CD4-positive, alpha-beta T cell (primary cell): ENCODE measurements at regions not wholly inside any gene's neighbourhood (a gene's known extent, or its start where the extent isn't known, plus 50 kb on each side); places are given as distances from the start of the nearest gene placed in this dataset.

Source experiments
- ATAC-seq: fragments of 200-7000 bp; cut with Tn5 transposase; one replicate; pipeline ENCODE4 v1.10.0; 2022; ENCODE audit warnings: mild to moderate bottlenecking; ENCODE audit not compliant: poor library complexity
- CTCF ChIA-PET: fragments of 350-600 bp; sonication (Branson Sonifier 250); formaldehyde crosslinking; loops from one replicate; lab custom pipeline; 2021; ENCODE audit warnings: antibody characterized with exemption, inconsistent platforms; lab: Charles Lee
- POLR2A ChIA-PET: fragments of 350-600 bp; sonication (Branson Sonifier 250); formaldehyde crosslinking; loops from one replicate; lab custom pipeline; 2021; ENCODE audit warnings: antibody characterized with exemption, inconsistent platforms; lab: Charles Lee
- DNase-seq, 14 experiments: peaks; one replicate each; pipeline ENCODE4 v3.0.0-alpha.2; 2013 to 2020; ENCODE audit warnings: mixed read lengths in 2 of 14
- H3K27ac ChIP-seq, 2 donors: one replicate each; pipeline versions ENCODE4 v1.5.1 to v1.7.0; 2013; ENCODE audit warnings: low read length in 2 of 2, low read depth in 1 of 2, mild to moderate bottlenecking in 1 of 2
- H3K27me3 ChIP-seq, 2 experiments: 1 replicate in 1 of 2; 2 replicates in 1 of 2; pipeline versions ENCODE4 v1.6.1 to v1.7.0; 2013; ENCODE audit warnings: low read length in 2 of 2, control low read depth in 1 of 2, mild to moderate bottlenecking in 1 of 2, moderate library complexity in 1 of 2; ENCODE audit not compliant: insufficient read depth in 2 of 2, control insufficient read depth in 1 of 2
- H3K36me3 ChIP-seq: one replicate; pipeline ENCODE4 v1.6.1; 2013; ENCODE audit warnings: low read length, control low read depth; ENCODE audit not compliant: insufficient read depth
- H3K4me1 ChIP-seq: one replicate; pipeline ENCODE4 v1.6.1; 2013; ENCODE audit warnings: low read length, control low read depth; ENCODE audit not compliant: insufficient read depth
- H3K4me3 ChIP-seq: one replicate; pipeline ENCODE4 v1.5.1; 2013; ENCODE audit warnings: mild to moderate bottlenecking, low read length, moderate library complexity
- H3K9me3 ChIP-seq, 2 experiments: 1 replicate in 1 of 2; 2 replicates in 1 of 2; pipeline versions ENCODE4 v1.6.1 to v1.7.0; 2013; ENCODE audit warnings: low read length in 2 of 2, mild to moderate bottlenecking in 2 of 2, control low read depth in 1 of 2, moderate library complexity in 1 of 2; ENCODE audit not compliant: control insufficient read depth in 1 of 2, insufficient read depth in 1 of 2
- H3K27ac Mint-ChIP-seq: one replicate; pipeline ENCODE4 v1.8.0; 2020; ENCODE audit warnings: mixed read lengths
- H3K27me3 Mint-ChIP-seq: one replicate; pipeline ENCODE4 v1.8.0; 2021; ENCODE audit warnings: mixed read lengths
- H3K36me3 Mint-ChIP-seq: one replicate; pipeline ENCODE4 v1.8.0; 2021; ENCODE audit warnings: low read depth, mixed read lengths
- H3K4me1 Mint-ChIP-seq: one replicate; pipeline ENCODE4 v1.8.0; 2021; ENCODE audit warnings: low read depth, mixed read lengths
- H3K4me3 Mint-ChIP-seq: one replicate; pipeline ENCODE4 v1.8.0; 2020; ENCODE audit warnings: mild to moderate bottlenecking, mixed read lengths
- H3K9me3 Mint-ChIP-seq: one replicate; pipeline ENCODE4 v1.8.0; 2020; ENCODE audit warnings: mixed read lengths
- CTCF ChIP-seq: fragments of 200-600 bp; IDR thresholded peaks from one replicate; pipeline ENCODE4 v1.8.0; 2022; ENCODE audit warnings: antibody characterized with exemption, mild to moderate bottlenecking
- intact Hi-C, 2 experiments: fragments of 100-400 bp; cut with DNase I in 1 of 2; cut with micrococcal nuclease in 1 of 2; formaldehyde crosslinking; loops; one replicate each; pipeline versions ENCODE4 v1.15.1 to v1.9.0; 2023 to 2025; cut with DNase I, micrococcal nuclease

- no peaks in the 10 kb centered on the region for H3K9me3 Mint-ChIP-seq
- no peaks in the 10 kb centered on the region for H3K4me1 Mint-ChIP-seq
- no peaks in the 10 kb centered on the region for H3K36me3 Mint-ChIP-seq
- H3K27ac Mint-ChIP-seq, result no peak overlapping the region
- no peaks in the 10 kb centered on the region for H3K36me3 ChIP-seq
- no peak for TF ChIP-seq CTCF
- peaks cover 43% of the 10 kb centered on the region for H3K27me3 Mint-ChIP-seq
- H3K4me3 ChIP-seq, result no peak overlapping the region
- intact Hi-C loops, result no loop called here
- H3K27ac ChIP-seq, result no peak overlapping the region
- ChIA-PET POLR2A (no interaction called here), CTCF (no interaction called here)
- no peak for ATAC-seq
- H3K9me3 ChIP-seq, result no peaks in the 10 kb centered on the region
- H3K4me3 Mint-ChIP-seq, result no peak overlapping the region
- DNase-seq, result peak in 1 of 14 experiments; percentile 22
- H3K4me1 ChIP-seq, result peaks cover 5% of the 10 kb centered on the region
- peaks cover 2 to 11% of the 10 kb centered on the region in 2 experiments for H3K27me3 ChIP-seq
Measured at GRCh38 chr1:30377230-30378002, 346.0 kb downstream of the MATN1 start.

GRCh38 chr1:30376054-30376697 lies 347.2 kb downstream of the MATN1 start:
- peaks cover 40% of the 10 kb centered on the region for H3K27me3 Mint-ChIP-seq

DNA sequence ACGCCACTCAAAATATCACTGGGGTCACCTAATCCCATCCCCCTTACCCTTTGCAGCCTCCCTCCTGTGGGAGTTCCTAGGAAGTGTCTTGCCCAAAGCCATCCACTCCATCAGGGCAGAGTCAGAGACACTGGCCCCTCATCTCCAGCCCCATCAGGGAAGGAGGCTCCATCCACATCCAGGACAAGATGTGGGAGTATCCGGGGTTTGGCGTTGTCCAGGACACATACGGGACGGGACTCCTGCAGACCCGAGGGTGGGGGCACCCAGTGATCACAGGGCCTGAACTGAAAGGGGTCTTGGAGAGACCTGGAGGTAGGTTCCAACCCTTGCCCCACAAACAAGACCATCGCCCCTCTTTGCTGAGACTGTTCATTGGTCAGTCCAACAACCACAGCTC lies 348.2 kb downstream of the MATN1 start:
- H3K27me3 ChIP-seq, result peaks cover 2 to 5% of the 10 kb centered on the region in 2 experiments
- no peak overlapping the region for H3K4me3 ChIP-seq
- Mint-ChIP-seq H3K4me1 (no peaks in the 10 kb centered on the region), H3K27me3 (peaks cover 34% of the 10 kb centered on the region), H3K4me3 (no peak overlapping the region), H3K9me3 (no peaks in the 10 kb centered on the region), H3K27ac (no peak overlapping the region), H3K36me3 (no peaks in the 10 kb centered on the region)
- no peaks in the 10 kb centered on the region for H3K9me3 ChIP-seq
- intact Hi-C loops, result no loop called here
- H3K27ac ChIP-seq, result no peak overlapping the region
- ATAC-seq (no peak), DNase-seq (peak in 1 of 14 experiments; percentile 10)
- peaks cover 2% of the 10 kb centered on the region for H3K4me1 ChIP-seq
- H3K36me3 ChIP-seq, result no peaks in the 10 kb centered on the region
- POLR2A ChIA-PET, result no interaction called here
- TF ChIP-seq CTCF, result no peak
- CTCF ChIA-PET, result no interaction called here

More at GRCh38 chr1:30376054-30376697, 347.2 kb downstream of the MATN1 start:
- H3K4me3 ChIP-seq, result no peak overlapping the region
- H3K27ac ChIP-seq, result no peak overlapping the region
- ATAC-seq, result no peak
- Mint-ChIP-seq H3K4me3 (no peak overlapping the region), H3K4me1 (no peaks in the 10 kb centered on the region), H3K27ac (no peak overlapping the region), H3K36me3 (no peaks in the 10 kb centered on the region), H3K9me3 (no peaks in the 10 kb centered on the region)
- ChIA-PET CTCF (no interaction called here), POLR2A (no interaction called here)
- peak in 1 of 14 experiments; percentile 19 for DNase-seq
- intact Hi-C loops, result no loop called here
- H3K4me1 ChIP-seq, result peaks cover 5% of the 10 kb centered on the region
- no peaks in the 10 kb centered on the region for H3K9me3 ChIP-seq
- no peak for TF ChIP-seq CTCF
- peaks cover 2 to 11% of the 10 kb centered on the region in 2 experiments for H3K27me3 ChIP-seq
- H3K36me3 ChIP-seq, result no peaks in the 10 kb centered on the region
